Fibroblast of the aortic adventitia (primary cell): ENCODE measurements at regions not wholly inside any gene's neighbourhood (a gene's known extent, or its start where the extent isn't known, plus 50 kb on each side); places are given as distances from the start of the nearest gene placed in this dataset.

Experiments used
- DNase-seq: peaks from one replicate; pipeline ENCODE4 v3.0.0-alpha.2; 2010; ENCODE audit warnings: low read depth
- H3K4me3 ChIP-seq: 2 replicates; pipeline ENCODE4 v1.5.1; 2011; ENCODE audit warnings: low read depth, mild to moderate bottlenecking, control low read depth, low read length, moderate library complexity
- CTCF ChIP-seq: IDR thresholded peaks from 2 replicates; pipeline ENCODE4 v1.5.1; 2011; ENCODE audit warnings: mild to moderate bottlenecking, low read length, control low read depth, inconsistent platforms; ENCODE audit not compliant: insufficient read depth

- no peak for DNase-seq
- H3K4me3 ChIP-seq, result no peak overlapping the region
- TF ChIP-seq CTCF, result no peak
Observed at GRCh38 chr3:72494130-72494529, 354.1 kb downstream of the SHQ1 start.

GRCh38 chr3:72492240-72492639 is 356.0 kb downstream of the SHQ1 start:
- TF ChIP-seq CTCF, result no peak
- peak; percentile 97 for DNase-seq
- no peak overlapping the region for H3K4me3 ChIP-seq

- no peak for DNase-seq
- H3K4me3 ChIP-seq, result no peak overlapping the region
- TF ChIP-seq CTCF, result no peak
Observed at GRCh38 chr3:72490688-72491435, 357.4 kb downstream of the SHQ1 start.

- H3K4me3 ChIP-seq, result no peak overlapping the region
- no peak for TF ChIP-seq CTCF
- DNase-seq, result no peak
Observed at GRCh38 chr3:72489901-72490300, 358.3 kb downstream of the SHQ1 start.

GRCh38 chr3:72488738-72489035 is 359.6 kb downstream of the SHQ1 start:
- H3K4me3 ChIP-seq, result no peak overlapping the region
- TF ChIP-seq CTCF, result no peak
- peak; percentile 39 for DNase-seq

GRCh38 chr3:72487946-72488737 is 360.1 kb downstream of the SHQ1 start:
- no peak for TF ChIP-seq CTCF
- H3K4me3 ChIP-seq, result no peak overlapping the region
- DNase-seq, result peak; percentile 10
